ENCODE measurements at regions not wholly inside any gene's neighbourhood (a gene's known extent, or its start where the extent isn't known, plus 50 kb on each side); places are given as distances from the start of the nearest gene placed in this dataset.

DNA sequence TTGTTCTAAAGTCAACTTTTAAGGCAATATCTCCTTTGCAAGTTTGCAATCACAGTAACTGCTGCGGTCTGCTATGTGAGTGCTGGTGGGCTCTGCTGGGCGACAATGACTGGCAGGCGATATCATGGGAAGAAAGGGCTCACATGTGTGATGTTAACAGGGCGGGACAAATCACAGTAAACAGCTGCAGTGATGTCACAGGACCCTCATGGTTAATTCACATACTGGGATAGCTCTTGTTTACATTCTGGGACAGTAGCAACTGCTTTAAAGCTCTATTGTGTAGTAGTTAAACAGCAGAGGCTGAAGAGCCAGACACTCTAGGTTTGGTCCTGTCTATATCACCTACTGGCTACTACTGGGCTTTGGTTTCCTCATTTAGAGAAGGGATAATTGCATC is 257.2 kb upstream of the ASIC2 start:
- intact Hi-C loops (cut with micrococcal nuclease), result no loop called here
- Mint-ChIP-seq H3K9me3 (ENCODE audit: unreplicated experiment) (peaks cover 31% of the 10 kb centered on the region), H3K4me1 (ENCODE audit: insufficient read depth, unreplicated experiment) (no peaks in the 10 kb centered on the region), H3K27ac (ENCODE audit: low read depth, unreplicated experiment) (no peak overlapping the region), H3K4me3 (ENCODE audit: unreplicated experiment) (no peak overlapping the region), H3K36me3 (ENCODE audit: insufficient read depth, unreplicated experiment) (no peaks in the 10 kb centered on the region), H3K27me3 (ENCODE audit: insufficient read depth, unreplicated experiment) (no peaks in the 10 kb centered on the region)
- CTCF ChIA-PET, result interaction anchor here (0.7 kb wide), 1 partner anchor 12 kb away, joined by 3 read pairs; no protein-coding TSS in a partner anchor
- TF ChIP-seq, protein P1, sequence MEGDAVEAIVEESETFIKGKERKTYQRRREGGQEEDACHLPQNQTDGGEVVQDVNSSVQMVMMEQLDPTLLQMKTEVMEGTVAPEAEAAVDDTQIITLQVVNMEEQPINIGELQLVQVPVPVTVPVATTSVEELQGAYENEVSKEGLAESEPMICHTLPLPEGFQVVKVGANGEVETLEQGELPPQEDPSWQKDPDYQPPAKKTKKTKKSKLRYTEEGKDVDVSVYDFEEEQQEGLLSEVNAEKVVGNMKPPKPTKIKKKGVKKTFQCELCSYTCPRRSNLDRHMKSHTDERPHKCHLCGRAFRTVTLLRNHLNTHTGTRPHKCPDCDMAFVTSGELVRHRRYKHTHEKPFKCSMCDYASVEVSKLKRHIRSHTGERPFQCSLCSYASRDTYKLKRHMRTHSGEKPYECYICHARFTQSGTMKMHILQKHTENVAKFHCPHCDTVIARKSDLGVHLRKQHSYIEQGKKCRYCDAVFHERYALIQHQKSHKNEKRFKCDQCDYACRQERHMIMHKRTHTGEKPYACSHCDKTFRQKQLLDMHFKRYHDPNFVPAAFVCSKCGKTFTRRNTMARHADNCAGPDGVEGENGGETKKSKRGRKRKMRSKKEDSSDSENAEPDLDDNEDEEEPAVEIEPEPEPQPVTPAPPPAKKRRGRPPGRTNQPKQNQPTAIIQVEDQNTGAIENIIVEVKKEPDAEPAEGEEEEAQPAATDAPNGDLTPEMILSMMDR (IDR thresholded peaks at IDR 0.05; ENCODE audit: unreplicated experiment), result no peak
- DNase-seq (ENCODE audit: unreplicated experiment), result no peak
- POLR2A ChIA-PET, result no interaction called here
- no TSS peak for BruUV-seq (replicated peaks)

DNA sequence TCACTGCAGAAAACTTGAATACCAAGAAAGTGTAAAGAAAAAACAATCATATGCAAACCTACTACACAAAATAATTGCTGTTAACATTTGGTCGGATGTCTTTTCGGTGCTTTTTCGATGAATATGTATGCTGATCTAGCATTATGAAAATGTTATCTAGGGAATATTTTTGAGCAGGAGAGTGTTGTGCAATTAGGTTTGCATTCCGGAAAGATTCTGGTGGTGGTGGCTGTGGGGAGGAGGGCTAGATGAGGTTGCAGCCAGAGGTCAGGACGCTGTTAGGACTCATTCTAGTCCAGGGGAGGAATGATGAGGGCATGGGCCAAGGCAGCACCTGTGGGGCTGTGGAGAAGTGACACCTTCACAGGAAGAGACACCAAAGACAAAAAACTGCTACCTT is 258.0 kb upstream of the ASIC2 start:
- CTCF ChIA-PET, result interaction anchor here (0.7 to 1.4 kb wide), 2 partner anchors 11 to 32 kb away, joined by 3 read pairs; no protein-coding TSS in a partner anchor
- Mint-ChIP-seq H3K4me1 (ENCODE audit: insufficient read depth, unreplicated experiment) (no peaks in the 10 kb centered on the region), H3K4me3 (ENCODE audit: unreplicated experiment) (no peak overlapping the region), H3K36me3 (ENCODE audit: insufficient read depth, unreplicated experiment) (no peaks in the 10 kb centered on the region), H3K27ac (ENCODE audit: low read depth, unreplicated experiment) (no peak overlapping the region), H3K9me3 (ENCODE audit: unreplicated experiment) (peaks cover 31% of the 10 kb centered on the region), H3K27me3 (ENCODE audit: insufficient read depth, unreplicated experiment) (no peaks in the 10 kb centered on the region)
- no TSS peak for BruUV-seq (replicated peaks)
- TF ChIP-seq, protein P1 (IDR thresholded peaks at IDR 0.05; ENCODE audit: unreplicated experiment), result no peak
- intact Hi-C loops (cut with micrococcal nuclease), result no loop called here
- DNase-seq (ENCODE audit: unreplicated experiment), result no peak
- POLR2A ChIA-PET, result no interaction called here

- BruUV-seq (replicated peaks), result no TSS peak
- ChIA-PET CTCF (interaction anchor here (1.4 kb wide), 1 partner anchor 33 kb away, joined by 3 read pairs; no protein-coding TSS in a partner anchor), POLR2A (no interaction called here)
- no peak for DNase-seq (ENCODE audit: unreplicated experiment)
- TF ChIP-seq, protein P1 (IDR thresholded peaks at IDR 0.05; ENCODE audit: unreplicated experiment), result no peak
- no peak overlapping the region for H3K27ac Mint-ChIP-seq (ENCODE audit: low read depth, unreplicated experiment)
- H3K27me3 Mint-ChIP-seq (ENCODE audit: insufficient read depth, unreplicated experiment), result no peaks in the 10 kb centered on the region
- H3K4me3 Mint-ChIP-seq (ENCODE audit: unreplicated experiment), result no peak overlapping the region
- H3K9me3 Mint-ChIP-seq (ENCODE audit: unreplicated experiment), result peaks cover 25% of the 10 kb centered on the region
- no peaks in the 10 kb centered on the region for H3K36me3 Mint-ChIP-seq (ENCODE audit: insufficient read depth, unreplicated experiment)
- H3K4me1 Mint-ChIP-seq (ENCODE audit: insufficient read depth, unreplicated experiment), result no peaks in the 10 kb centered on the region
- intact Hi-C loops (cut with micrococcal nuclease), result no loop called here
These were observed 258.8 kb upstream of the ASIC2 start for GRCh38 chr17:33551911-33552310.

DNA sequence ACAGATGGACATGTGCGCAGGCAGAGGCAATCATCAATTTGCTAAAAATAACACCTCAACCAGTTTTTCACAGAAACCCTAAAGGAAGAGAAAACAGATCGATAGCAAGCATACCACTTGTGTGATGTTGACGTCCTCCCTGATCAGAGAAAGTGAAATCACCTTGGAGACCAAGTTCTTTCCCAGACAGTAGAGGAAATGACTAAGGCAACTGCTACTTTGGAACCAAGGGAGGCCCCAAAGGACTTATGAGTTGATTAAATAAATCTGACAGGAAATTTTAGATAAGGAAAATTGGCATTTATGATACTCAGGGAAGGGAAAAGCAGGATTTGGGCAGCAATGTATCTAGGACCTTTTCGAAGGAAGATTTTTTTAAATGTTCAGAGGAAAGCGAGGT is 267.1 kb upstream of the ASIC2 start:
- CTCF ChIA-PET, result no interaction called here
- Mint-ChIP-seq H3K4me1 (ENCODE audit: insufficient read depth, unreplicated experiment) (no peaks in the 10 kb centered on the region), H3K9me3 (ENCODE audit: unreplicated experiment) (peaks cover 16% of the 10 kb centered on the region), H3K36me3 (ENCODE audit: insufficient read depth, unreplicated experiment) (peaks cover 4% of the 10 kb centered on the region), H3K27me3 (ENCODE audit: insufficient read depth, unreplicated experiment) (no peaks in the 10 kb centered on the region), H3K4me3 (ENCODE audit: unreplicated experiment) (no peak overlapping the region), H3K27ac (ENCODE audit: low read depth, unreplicated experiment) (no peak overlapping the region)
- DNase-seq (ENCODE audit: unreplicated experiment), result no peak
- intact Hi-C loops (cut with micrococcal nuclease), result no loop called here
- TF ChIP-seq, protein P1 (IDR thresholded peaks at IDR 0.05; ENCODE audit: unreplicated experiment), result no peak
- BruUV-seq (replicated peaks), result no TSS peak
- POLR2A ChIA-PET, result interaction anchor here (0.7 kb wide), 1 partner anchor 242 kb away, joined by 3 read pairs; no protein-coding TSS in a partner anchor

Measured in MCF 10A (cell line).